ENCODE measurements at regions not wholly inside any gene's neighbourhood (a gene's known extent, or its start where the extent isn't known, plus 50 kb on each side); places are given as distances from the start of the nearest gene placed in this dataset.

DNA sequence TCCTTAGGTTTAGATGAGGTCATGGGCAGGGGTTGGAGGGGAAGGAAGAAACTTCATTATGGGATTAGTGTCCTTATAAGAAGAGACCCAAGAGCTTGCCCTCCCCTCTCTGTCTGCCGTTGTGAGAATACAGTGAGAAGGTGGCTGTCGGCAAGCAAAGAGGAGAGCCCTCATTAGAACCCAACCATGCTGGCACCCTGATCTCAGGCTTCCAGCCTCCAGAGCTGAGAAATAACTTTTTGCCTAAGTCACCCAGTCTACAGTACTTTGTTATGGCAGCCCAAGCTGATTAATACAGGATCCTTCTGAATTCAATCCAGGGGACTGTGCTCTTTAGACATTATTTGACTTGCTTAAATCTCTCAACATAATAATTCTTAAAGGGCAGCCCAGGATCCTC is 209.0 kb downstream of the RNF152 start:
- Mint-ChIP-seq H3K27ac (no peak overlapping the region), H3K27me3 (ENCODE audit: low read depth) (no peaks in the 10 kb centered on the region), H3K4me3 (no peak overlapping the region), H3K9me3 (peaks cover 18% of the 10 kb centered on the region), H3K4me1 (no peaks in the 10 kb centered on the region), H3K36me3 (ENCODE audit: low read depth) (peaks cover 12% of the 10 kb centered on the region)
- TF ChIP-seq, protein P1, sequence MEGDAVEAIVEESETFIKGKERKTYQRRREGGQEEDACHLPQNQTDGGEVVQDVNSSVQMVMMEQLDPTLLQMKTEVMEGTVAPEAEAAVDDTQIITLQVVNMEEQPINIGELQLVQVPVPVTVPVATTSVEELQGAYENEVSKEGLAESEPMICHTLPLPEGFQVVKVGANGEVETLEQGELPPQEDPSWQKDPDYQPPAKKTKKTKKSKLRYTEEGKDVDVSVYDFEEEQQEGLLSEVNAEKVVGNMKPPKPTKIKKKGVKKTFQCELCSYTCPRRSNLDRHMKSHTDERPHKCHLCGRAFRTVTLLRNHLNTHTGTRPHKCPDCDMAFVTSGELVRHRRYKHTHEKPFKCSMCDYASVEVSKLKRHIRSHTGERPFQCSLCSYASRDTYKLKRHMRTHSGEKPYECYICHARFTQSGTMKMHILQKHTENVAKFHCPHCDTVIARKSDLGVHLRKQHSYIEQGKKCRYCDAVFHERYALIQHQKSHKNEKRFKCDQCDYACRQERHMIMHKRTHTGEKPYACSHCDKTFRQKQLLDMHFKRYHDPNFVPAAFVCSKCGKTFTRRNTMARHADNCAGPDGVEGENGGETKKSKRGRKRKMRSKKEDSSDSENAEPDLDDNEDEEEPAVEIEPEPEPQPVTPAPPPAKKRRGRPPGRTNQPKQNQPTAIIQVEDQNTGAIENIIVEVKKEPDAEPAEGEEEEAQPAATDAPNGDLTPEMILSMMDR (IDR thresholded peaks at IDR 0.05; ENCODE audit: unreplicated experiment in 3 of 3) = no peak

DNA sequence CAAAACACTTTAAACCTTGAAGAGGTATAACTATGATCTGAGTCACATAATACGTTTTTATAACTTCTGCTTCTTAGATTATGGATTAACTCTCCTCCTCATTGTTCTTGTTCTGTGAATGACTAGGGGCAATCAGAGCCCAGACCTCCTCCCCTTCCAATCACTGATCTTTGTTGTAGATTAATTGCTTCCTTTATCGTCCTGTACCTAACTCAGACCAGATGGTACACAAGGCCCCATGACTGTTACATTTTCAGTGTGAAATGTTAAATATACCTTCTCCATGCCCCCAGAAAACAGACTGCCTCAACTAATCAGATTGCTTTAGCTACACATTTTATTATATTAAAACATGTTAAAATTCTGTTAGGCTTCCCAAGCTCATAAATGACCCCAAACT is 211.7 kb downstream of the RNF152 start:
- TF ChIP-seq, protein P1 (IDR thresholded peaks at IDR 0.05; ENCODE audit: unreplicated experiment in 3 of 3) = no peak
- H3K27me3 Mint-ChIP-seq (ENCODE audit: low read depth) = no peaks in the 10 kb centered on the region
- H3K9me3 Mint-ChIP-seq = peaks cover 31% of the 10 kb centered on the region
- H3K36me3 Mint-ChIP-seq (ENCODE audit: low read depth) = peaks cover 15% of the 10 kb centered on the region
- no peaks in the 10 kb centered on the region for H3K4me1 Mint-ChIP-seq
- H3K4me3 Mint-ChIP-seq = no peak overlapping the region
- no peak overlapping the region for H3K27ac Mint-ChIP-seq

GRCh38 chr18:61679836-61680235 is 213.0 kb downstream of the RNF152 start:
- no peak overlapping the region for H3K4me3 Mint-ChIP-seq
- no peaks in the 10 kb centered on the region for H3K4me1 Mint-ChIP-seq
- no peak overlapping the region for H3K27ac Mint-ChIP-seq
- peaks cover 34% of the 10 kb centered on the region for H3K9me3 Mint-ChIP-seq
- H3K27me3 Mint-ChIP-seq (ENCODE audit: low read depth) = no peaks in the 10 kb centered on the region
- TF ChIP-seq, protein P1 (IDR thresholded peaks at IDR 0.05; ENCODE audit: unreplicated experiment in 3 of 3) = no peak
- peaks cover 15% of the 10 kb centered on the region for H3K36me3 Mint-ChIP-seq (ENCODE audit: low read depth)

GRCh38 chr18:61677435-61677970 is 215.3 kb downstream of the RNF152 start:
- TF ChIP-seq, protein P1 (IDR thresholded peaks at IDR 0.05; ENCODE audit: unreplicated experiment in 3 of 3) = no peak
- H3K4me1 Mint-ChIP-seq = no peaks in the 10 kb centered on the region
- peaks cover 15% of the 10 kb centered on the region for H3K36me3 Mint-ChIP-seq (ENCODE audit: low read depth)
- H3K9me3 Mint-ChIP-seq = peaks cover 34% of the 10 kb centered on the region
- H3K4me3 Mint-ChIP-seq = no peak overlapping the region
- H3K27me3 Mint-ChIP-seq (ENCODE audit: low read depth) = no peaks in the 10 kb centered on the region
- no peak overlapping the region for H3K27ac Mint-ChIP-seq

- TF ChIP-seq, protein P1 (IDR thresholded peaks at IDR 0.05; ENCODE audit: unreplicated experiment in 3 of 3) = no peak
- no peaks in the 10 kb centered on the region for H3K27me3 Mint-ChIP-seq (ENCODE audit: low read depth)
- H3K36me3 Mint-ChIP-seq (ENCODE audit: low read depth) = peaks cover 15% of the 10 kb centered on the region
- no peak overlapping the region for H3K4me3 Mint-ChIP-seq
- H3K9me3 Mint-ChIP-seq = peaks cover 34% of the 10 kb centered on the region
- no peaks in the 10 kb centered on the region for H3K4me1 Mint-ChIP-seq
- H3K27ac Mint-ChIP-seq = no peak overlapping the region
Measured at GRCh38 chr18:61676773-61677434, 215.9 kb downstream of the RNF152 start.

DNA sequence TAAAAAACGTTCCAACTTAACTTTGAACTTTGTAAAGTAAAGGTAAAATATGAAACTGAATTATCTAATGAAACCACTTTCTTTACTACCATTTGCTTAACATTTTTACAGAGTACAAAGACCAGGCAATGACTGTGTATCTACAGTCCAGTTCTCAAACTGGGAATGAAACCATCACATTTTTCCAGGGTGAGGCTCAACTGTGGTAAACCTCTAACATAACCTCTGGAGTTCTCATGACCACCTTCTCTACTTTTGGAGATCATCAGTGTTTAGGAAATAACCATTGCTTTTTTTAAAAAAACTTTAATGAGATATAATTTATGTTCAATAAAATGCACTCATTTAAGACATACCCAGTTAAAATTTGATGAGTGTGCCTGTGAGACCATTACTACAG is 223.5 kb downstream of the RNF152 start:
- Mint-ChIP-seq H3K4me1 (no peaks in the 10 kb centered on the region), H3K36me3 (ENCODE audit: low read depth) (no peaks in the 10 kb centered on the region), H3K27me3 (ENCODE audit: low read depth) (no peaks in the 10 kb centered on the region), H3K27ac (no peak overlapping the region), H3K9me3 (no peaks in the 10 kb centered on the region), H3K4me3 (no peak overlapping the region)
- TF ChIP-seq, protein P1 (IDR thresholded peaks at IDR 0.05; ENCODE audit: unreplicated experiment in 3 of 3) = no peak
